NCI-H146 (cell line): ENCODE measurements at regions not wholly inside any gene's neighbourhood (a gene's known extent, or its start where the extent isn't known, plus 50 kb on each side); places are given as distances from the start of the nearest gene placed in this dataset.

Experiments
- DNase-seq: peaks from one replicate; lab custom pipeline; 2025; lab: John Stamatoyannopoulos, UW

- peak; percentile 67 for DNase-seq
Observed at GRCh38 chr3:181609030-181609767, 102.5 kb upstream of the SOX2 start.

GRCh38 chr3:181604267-181604666 is 107.5 kb upstream of the SOX2 start:
- DNase-seq: no peak

DNA sequence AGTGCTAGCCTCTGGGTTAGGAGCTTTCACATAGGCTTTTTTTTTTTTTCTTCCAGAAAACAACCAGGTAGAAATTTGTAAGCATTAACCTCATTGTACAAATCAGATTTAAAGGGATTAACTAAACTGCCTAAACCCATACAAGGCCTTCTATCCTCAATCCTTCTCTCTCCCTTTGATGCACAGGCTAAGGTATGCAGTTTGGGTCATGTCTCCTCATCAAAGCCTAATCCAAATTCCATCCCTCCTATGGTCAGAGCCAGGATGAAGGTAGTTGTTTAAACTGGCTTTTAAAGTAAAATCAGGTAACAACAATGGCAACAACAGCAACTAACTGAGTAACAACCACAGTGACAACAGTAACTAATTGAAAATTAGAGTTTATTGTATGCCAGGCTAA is 115.6 kb upstream of the SOX2 start:
- no peak for DNase-seq

DNA sequence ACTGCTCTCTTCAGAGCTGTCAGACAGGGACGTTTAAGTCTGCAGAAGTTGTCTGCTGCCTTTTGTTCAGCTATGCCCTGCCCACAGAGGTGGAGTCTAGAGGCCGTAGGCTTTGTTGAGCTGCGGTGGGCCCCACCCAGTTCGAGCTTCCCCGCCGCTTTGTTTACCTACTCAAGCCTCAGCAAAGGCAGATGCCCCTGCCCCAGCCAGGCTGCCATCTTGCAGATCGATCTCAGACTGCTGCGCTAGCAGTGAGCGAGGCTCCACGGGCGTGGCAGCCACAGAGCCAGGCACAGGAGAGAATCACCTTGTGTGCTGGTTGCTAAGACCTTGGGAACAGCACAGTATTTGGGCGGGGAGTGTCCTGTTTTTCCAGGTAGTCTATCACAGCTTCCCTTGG is 120.8 kb upstream of the SOX2 start:
- peak; percentile 65 for DNase-seq

DNA sequence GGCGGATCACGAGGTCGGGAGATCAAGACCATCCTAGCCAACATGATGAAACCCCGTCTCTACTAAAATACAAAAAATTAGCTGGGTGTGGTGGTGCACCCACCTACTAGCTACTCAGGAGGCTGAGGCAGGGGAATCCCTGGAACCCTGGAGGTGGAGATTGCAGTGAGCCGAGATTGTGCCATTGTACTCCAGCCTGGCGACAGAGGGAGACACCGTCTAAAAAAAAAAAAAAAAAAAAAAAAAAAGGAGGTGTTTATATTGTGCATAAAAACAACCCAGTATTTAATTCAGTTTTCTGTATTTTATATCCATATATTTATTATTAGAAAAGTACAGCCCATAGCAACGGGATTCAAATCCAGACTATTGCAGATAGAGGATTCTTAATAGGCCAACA is 129.1 kb upstream of the SOX2 start:
- DNase-seq: no peak

DNA sequence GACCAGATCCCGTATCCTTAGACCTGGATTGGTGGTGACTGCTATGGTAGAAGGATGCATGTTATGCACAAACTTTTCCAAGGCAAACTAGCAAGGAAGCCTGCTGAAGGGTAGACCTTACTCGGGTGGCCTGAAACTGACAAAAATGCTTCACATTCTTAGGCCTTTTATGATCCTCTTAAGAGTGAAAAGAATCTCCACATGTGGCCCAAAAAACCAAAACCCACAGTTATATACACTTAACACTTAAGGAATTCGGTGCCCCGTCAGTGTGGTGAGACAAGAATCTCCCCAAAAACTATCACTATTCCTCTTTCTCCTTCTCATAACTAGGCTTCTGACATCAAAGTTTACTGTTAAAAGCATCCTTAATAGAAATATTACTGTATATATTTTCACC is 130.1 kb upstream of the SOX2 start:
- DNase-seq: no peak

DNA sequence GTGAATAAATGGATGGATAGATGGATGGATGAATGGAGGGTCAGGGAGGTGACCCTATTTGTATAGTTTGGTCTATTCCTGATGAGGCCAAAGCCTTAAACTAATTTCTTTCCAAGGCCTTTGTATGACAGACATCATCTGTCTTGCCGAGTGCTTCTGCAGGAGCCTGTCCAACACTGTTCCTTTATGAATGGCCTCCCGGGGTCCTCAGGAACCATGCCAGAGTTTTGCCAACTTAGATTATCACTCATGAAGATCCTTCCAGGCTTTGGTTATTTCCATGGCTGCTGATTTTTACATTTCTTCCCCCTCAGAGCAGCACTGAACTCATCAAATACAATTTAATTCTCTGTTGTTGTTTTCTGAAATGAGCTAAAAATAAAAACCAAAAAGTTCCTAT is 133.0 kb upstream of the SOX2 start:
- DNase-seq: no peak

DNA sequence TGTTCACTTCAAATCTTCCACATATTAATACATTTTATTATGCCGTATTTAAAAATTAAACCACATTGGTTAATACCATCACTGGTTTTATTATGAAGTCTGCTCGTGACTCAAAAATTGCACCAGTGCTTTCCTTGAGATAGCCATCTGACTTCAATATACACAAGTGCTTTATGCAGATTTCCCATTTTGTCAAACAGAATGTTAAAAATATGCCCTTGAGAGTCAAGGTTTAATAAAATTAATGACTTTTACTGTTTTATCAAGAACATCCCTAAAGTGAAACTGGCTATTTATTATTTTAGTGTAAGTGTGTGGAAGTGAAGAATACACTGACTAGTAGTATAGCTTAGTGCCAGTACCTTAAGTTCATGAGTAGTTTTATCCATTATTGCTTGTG is 139.3 kb upstream of the SOX2 start:
- DNase-seq: no peak

GRCh38 chr3:181570472-181570871 is 141.3 kb upstream of the SOX2 start:
- DNase-seq: no peak

DNA sequence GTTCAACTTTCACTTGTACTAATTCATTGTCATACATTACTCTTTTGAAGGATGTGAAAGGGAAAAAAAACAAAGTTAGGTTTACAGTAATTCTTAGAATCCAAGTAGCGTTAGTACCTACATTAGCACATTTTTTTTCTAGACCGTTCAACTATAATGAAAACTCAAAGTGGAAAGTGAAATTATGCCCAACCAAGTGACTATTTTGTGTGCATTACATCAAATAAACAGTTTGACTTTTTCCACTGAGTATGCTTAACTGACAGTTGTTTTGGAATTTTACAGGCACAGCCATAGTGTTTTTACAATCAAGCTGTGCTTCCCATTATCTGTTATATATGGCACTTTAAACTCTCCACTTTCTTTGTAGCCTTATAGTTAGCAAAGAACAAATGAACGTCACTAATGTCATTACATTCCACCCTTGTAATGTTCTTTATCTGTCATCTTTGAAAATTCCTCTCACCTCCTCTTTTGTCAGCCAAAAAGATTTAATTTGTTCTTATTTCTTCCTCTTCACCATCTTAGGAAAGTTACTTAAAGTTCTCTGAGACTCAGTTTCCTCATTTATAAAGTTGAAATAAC is 142.3 kb upstream of the SOX2 start:
- DNase-seq: no peak

GRCh38 chr3:181568693-181569092 is 143.0 kb upstream of the SOX2 start:
- DNase-seq: no peak

- no peak for DNase-seq
Observed at GRCh38 chr3:181568248-181568647, 143.5 kb upstream of the SOX2 start.

DNA sequence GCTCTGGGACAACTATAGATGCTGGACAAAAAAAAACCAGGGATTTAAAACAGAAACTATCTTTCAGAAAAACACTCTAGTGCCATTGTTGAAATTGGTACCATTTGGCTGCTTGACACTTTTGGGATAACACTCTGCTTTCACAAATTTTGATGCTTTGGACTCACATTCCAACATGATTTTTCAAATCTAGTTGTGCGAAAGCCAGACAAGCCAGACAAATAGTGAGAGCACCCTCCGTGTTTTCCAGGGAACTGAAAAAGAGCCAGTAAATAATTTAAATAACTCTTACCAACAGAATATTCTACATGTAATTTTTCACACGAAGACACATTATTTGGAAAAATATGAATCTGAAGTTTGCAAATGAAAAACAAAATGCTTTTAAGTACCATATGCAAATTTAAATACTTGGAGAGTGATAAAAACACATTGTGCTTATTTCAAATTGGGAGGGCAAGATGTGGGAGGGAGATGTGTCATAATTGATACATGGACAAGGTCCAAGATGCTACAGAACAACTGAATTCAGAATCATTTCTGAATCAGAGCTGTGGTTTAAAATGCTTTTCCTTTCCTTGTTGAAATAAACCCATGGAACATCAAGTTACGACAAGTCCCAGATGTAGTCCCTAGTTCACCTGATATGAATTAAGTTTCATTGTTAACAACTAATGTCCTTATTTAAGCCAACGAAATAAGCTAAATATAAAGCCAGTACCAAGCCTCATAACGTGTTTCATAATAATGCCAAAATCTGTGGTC is 144.2 kb upstream of the SOX2 start:
- no peak for DNase-seq

DNA sequence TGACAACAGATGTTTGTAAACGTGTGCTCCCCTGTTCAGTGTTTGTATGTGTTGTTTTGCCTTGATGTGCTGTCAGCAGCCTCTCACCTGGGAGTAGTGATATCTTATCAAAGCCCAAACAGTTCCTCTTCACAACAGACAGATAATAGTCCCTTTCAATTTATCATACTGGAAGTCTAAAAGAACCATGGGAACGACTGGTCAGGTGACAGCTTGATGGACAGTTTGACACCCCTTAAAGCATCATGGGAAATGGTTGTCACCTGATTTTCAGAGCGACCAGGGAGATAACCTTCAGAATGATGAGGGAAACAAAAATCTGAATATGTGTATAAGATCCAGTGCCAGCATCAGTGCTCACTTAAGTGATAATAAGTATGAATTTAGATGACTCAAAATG is 146.3 kb upstream of the SOX2 start:
- DNase-seq: no peak

- DNase-seq: no peak
Observed at GRCh38 chr3:181564222-181564621, 147.5 kb upstream of the SOX2 start.

GRCh38 chr3:181561139-181562031 is 150.3 kb upstream of the SOX2 start:
- peak; percentile 97 for DNase-seq

- no peak for DNase-seq
Observed at GRCh38 chr3:181558870-181559269, 152.9 kb upstream of the SOX2 start.

DNA sequence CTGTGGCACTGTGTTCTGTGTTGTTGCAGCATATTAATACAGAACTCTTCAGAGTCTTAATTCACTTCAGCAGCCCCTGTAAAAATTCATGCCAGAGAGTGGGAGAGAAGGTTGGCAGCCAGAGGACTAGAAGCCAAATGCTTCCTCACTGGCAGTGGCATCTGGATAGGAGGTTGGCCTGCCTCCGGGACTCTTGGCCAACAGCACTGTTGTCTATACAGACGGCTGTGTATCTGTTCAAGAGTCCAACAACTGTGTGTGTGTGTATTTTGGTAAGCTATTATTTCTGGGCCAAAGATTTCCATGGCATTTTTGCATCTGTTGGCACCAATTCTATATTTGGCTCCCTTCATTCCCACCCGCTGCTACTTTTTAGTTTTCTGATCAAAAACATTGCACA is 156.0 kb upstream of the SOX2 start:
- no peak for DNase-seq

DNA sequence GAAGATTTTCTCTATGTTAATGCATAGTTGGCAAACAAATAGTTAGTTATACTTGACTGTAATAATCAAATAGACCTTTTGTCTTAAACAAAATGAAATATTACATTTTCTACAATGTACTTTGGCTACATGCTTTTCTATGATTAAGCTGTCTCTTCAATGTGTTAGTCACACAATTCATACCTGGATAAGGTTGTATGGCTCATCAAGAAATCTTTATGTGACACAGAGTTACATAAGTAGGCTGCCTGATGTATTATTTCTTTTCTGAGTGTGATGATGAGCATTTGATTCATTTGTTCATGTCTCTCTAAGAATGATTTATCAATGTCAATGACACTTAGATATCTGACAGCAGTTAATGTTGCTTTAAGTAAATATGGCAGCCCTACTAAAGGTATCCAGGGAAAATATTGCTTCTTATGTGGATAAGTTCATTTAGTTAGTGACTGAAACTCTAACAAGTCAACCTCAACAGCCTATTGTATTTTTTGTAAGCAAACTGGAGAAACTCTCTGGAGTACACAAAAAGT is 157.4 kb upstream of the SOX2 start:
- no peak for DNase-seq

DNA sequence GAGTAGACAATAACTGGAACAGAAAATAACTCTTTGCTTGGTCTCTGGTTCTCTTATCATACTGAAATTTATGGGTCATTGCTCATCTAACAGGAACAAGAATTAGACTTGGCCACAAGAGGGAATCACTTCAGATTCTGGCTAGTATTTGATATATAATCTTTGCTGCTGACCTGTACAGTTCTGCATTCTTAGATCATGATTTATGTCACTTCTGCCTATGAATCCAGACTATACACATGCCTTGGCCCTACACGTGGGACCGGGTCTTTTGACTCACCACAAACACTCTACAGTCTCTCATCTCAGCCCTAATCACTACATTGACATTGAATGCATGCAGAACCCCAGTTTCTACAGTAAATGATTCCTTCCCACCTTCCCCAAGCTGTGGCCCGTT is 162.5 kb upstream of the SOX2 start:
- no peak for DNase-seq

GRCh38 chr3:181541414-181541813 is 170.3 kb upstream of the SOX2 start:
- DNase-seq: no peak

GRCh38 chr3:181534781-181535221 is 176.9 kb upstream of the SOX2 start:
- DNase-seq: peak; percentile 68
